H1 (cell line): ENCODE measurements at regions not wholly inside any gene's neighbourhood (a gene's known extent, or its start where the extent isn't known, plus 50 kb on each side); places are given as distances from the start of the nearest gene placed in this dataset.

Source experiments
- EGR1 ChIP-seq: IDR thresholded peaks from 2 replicates; pipeline ENCODE4 v1.6.1; 2011; ENCODE audit warnings: low read depth, low read length, borderline replicate concordance
- EZH2 ChIP-seq: fragments of 200-600 bp; sonication (generic); IDR thresholded peaks from 2 replicates; pipeline ENCODE4 v1.7.1; 2012; ENCODE audit warnings: low read depth, mild to moderate bottlenecking, moderate library complexity, low read length, inconsistent platforms; ENCODE audit not compliant: severe bottlenecking
- GTF2F1 ChIP-seq: IDR thresholded peaks from 2 replicates; pipeline ENCODE4 v1.6.1; 2012; ENCODE audit warnings: low read depth, low read length, improper control_type of control experiment, borderline replicate concordance
- POLR2A ChIP-seq, 2 experiments: IDR thresholded peaks; 1 replicate in 1 of 2; 2 replicates in 1 of 2; pipeline ENCODE4 v1.6.1; 2011; ENCODE audit warnings: low read depth in 2 of 2, low read length in 2 of 2, mild to moderate bottlenecking in 2 of 2; ENCODE audit errors: control extremely low read depth in 1 of 2
- SIN3A ChIP-seq, 2 experiments: IDR thresholded peaks in 1 of 2; conservative IDR thresholded peaks in 1 of 2; 2 replicates each; pipeline ENCODE4 v1.6.1; 2011 to 2012; ENCODE audit warnings: low read length in 2 of 2, improper control_type of control experiment in 1 of 2, low read depth in 1 of 2, mild to moderate bottlenecking in 1 of 2
- SP1 ChIP-seq: IDR thresholded peaks from 2 replicates; pipeline ENCODE4 v1.6.1; 2011; ENCODE audit warnings: low read depth, low read length
- TAF1 ChIP-seq: IDR thresholded peaks from 2 replicates; pipeline ENCODE4 v1.6.1; 2011; ENCODE audit warnings: mild to moderate bottlenecking, low read depth, low read length
- TEAD4 ChIP-seq: IDR thresholded peaks from 2 replicates; pipeline ENCODE4 v1.6.1; 2012; ENCODE audit warnings: low read depth, low read length, inconsistent platforms, mixed read lengths
- ZNF274 ChIP-seq: IDR thresholded peaks from 2 replicates; pipeline ENCODE4 v1.7.0; 2012; ENCODE audit warnings: low read length, borderline replicate concordance; ENCODE audit errors: extremely low read depth
- TF ChIP-seq, protein P1 (sequence below), 3 experiments: IDR thresholded peaks; 1 replicate in 2 of 3; 2 replicates in 1 of 3; pipeline versions ENCODE4 v1.5.1 to v1.6.1; 2011; ENCODE audit warnings: low read length in 3 of 3, mild to moderate bottlenecking in 3 of 3, inconsistent platforms in 2 of 3, low read depth in 1 of 3, moderate library complexity in 1 of 3; ENCODE audit not compliant: insufficient read depth in 1 of 3; ENCODE audit errors: control extremely low read depth in 1 of 3
- TF ChIP-seq, protein P2 (sequence below): IDR thresholded peaks from 2 replicates; pipeline ENCODE4 v1.6.1; 2011; ENCODE audit warnings: low read depth, mild to moderate bottlenecking, low read length; ENCODE audit not compliant: insufficient read depth

DNA sequence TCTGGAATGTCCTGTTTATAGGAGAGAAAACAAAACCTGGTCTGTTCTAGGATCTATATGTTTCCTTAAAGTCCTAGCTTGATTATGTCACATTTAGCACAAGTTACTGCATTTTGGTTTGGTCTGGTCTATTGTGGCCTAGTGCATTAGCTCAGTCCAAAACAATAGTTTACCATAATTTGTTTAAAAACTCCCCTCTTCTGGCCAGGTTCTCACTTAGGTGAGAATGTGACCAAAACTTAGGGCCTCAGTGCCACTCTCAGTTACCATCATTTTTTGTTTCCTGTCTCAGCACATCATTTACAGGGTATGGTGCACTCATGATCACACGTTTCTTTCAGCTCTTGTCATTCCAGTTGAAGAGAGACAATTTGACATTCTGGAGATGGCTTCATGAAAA lies 378.5 kb downstream of the KLHL4 start:
- TF ChIP-seq TAF1 (no peak), SIN3A (conservative IDR thresholded peaks at IDR 0.05 in 1 of 2, IDR thresholded peaks at IDR 0.05 in 1 of 2; ENCODE audit: low read depth in 1 of 2, low read length in 2 of 2) (no peak), EZH2 (no peak), ZNF274 (no peak), SP1 (no peak), EGR1 (no peak), POLR2A (IDR thresholded peaks at IDR 0.05; ENCODE audit: control extremely low read depth in 1 of 2, low read depth in 2 of 2, low read length in 2 of 2) (no peak), TEAD4 (no peak), GTF2F1 (no peak)
- TF ChIP-seq, protein P1, sequence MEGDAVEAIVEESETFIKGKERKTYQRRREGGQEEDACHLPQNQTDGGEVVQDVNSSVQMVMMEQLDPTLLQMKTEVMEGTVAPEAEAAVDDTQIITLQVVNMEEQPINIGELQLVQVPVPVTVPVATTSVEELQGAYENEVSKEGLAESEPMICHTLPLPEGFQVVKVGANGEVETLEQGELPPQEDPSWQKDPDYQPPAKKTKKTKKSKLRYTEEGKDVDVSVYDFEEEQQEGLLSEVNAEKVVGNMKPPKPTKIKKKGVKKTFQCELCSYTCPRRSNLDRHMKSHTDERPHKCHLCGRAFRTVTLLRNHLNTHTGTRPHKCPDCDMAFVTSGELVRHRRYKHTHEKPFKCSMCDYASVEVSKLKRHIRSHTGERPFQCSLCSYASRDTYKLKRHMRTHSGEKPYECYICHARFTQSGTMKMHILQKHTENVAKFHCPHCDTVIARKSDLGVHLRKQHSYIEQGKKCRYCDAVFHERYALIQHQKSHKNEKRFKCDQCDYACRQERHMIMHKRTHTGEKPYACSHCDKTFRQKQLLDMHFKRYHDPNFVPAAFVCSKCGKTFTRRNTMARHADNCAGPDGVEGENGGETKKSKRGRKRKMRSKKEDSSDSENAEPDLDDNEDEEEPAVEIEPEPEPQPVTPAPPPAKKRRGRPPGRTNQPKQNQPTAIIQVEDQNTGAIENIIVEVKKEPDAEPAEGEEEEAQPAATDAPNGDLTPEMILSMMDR (IDR thresholded peaks at IDR 0.05; ENCODE audit: control extremely low read depth in 1 of 3, insufficient read depth in 1 of 3, low read depth in 1 of 3, low read length in 3 of 3) = no peak
- TF ChIP-seq, protein P2, sequence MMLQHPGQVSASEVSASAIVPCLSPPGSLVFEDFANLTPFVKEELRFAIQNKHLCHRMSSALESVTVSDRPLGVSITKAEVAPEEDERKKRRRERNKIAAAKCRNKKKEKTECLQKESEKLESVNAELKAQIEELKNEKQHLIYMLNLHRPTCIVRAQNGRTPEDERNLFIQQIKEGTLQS = no peak
